ENCODE measurements at regions not wholly inside any gene's neighbourhood (a gene's known extent, or its start where the extent isn't known, plus 50 kb on each side); places are given as distances from the start of the nearest gene placed in this dataset.

DNA sequence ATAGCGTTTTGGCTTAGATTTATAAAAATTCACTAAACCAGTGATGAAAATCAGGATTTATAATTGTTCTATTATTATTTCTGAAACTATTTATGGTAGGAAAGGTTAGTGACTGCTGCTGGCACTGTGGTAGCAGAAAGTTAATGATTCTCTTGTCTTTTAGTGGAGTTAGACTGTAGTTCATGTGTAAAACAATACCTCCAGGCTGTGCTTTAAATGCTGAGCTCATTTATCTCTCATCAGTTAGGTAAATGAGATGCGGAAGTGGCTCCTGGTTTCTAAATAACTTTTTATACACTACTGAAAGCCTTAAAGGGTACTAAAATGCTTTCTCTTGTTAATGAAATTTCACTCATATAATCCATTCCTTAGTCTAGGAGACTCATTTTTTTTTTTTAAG is 326.8 kb upstream of the POT1 start:
- TF ChIP-seq NANOG (IDR thresholded peaks at IDR 0.05; ENCODE audit: borderline replicate concordance) = peak; percentile 33; the same call in 1 of the 2 replicates
- TF ChIP-seq, protein P1, sequence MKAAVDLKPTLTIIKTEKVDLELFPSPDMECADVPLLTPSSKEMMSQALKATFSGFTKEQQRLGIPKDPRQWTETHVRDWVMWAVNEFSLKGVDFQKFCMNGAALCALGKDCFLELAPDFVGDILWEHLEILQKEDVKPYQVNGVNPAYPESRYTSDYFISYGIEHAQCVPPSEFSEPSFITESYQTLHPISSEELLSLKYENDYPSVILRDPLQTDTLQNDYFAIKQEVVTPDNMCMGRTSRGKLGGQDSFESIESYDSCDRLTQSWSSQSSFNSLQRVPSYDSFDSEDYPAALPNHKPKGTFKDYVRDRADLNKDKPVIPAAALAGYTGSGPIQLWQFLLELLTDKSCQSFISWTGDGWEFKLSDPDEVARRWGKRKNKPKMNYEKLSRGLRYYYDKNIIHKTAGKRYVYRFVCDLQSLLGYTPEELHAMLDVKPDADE (IDR thresholded peaks at IDR 0.05) = no peak
- H3K36me3 ChIP-seq (ENCODE audit: insufficient read depth) = no peaks in the 10 kb centered on the region
- peaks cover 55% of the 10 kb centered on the region for H3K4me1 ChIP-seq (ENCODE audit: insufficient read depth)
- H3K4me2 ChIP-seq = peak overlapping the region; percentile 22; the same call in 1 of the 2 replicates
- no peaks in the 10 kb centered on the region for H3K9me2 ChIP-seq (ENCODE audit: insufficient read depth)
- H3K79me2 ChIP-seq (replicated peaks; ENCODE audit: insufficient read depth) = no peaks in the 10 kb centered on the region
- no peak overlapping the region for H2AFZ ChIP-seq
- no peaks in the 10 kb centered on the region for H3F3A ChIP-seq (replicated peaks; ENCODE audit: low read depth)
- no peaks in the 10 kb centered on the region for H3K27me3 ChIP-seq (ENCODE audit: insufficient read depth)
- no peaks in the 10 kb centered on the region for H4K20me1 ChIP-seq (replicated peaks; ENCODE audit: insufficient read depth)
- H3K27ac Mint-ChIP-seq = no peak overlapping the region
- no peak overlapping the region for H3K27ac ChIP-seq (ENCODE audit: low read depth)
- H3K27me3 Mint-ChIP-seq (ENCODE audit: insufficient read depth, low read depth, poor library complexity) = peaks cover 1% of the 10 kb centered on the region
- DNase-seq (ENCODE audit: low spot score) (peak; percentile 20), ATAC-seq (no peak; the same call in 2 of the 3 replicates)
- H3K4me1 Mint-ChIP-seq = peaks cover 46% of the 10 kb centered on the region
- no peak overlapping the region for H3K4me3 ChIP-seq
- H3K9me3 Mint-ChIP-seq = no peaks in the 10 kb centered on the region
- no peak overlapping the region for H3K4me3 Mint-ChIP-seq
- no peaks in the 10 kb centered on the region; the same call in 2 of the 3 replicates for H3K36me3 Mint-ChIP-seq (ENCODE audit: low read depth)

DNA sequence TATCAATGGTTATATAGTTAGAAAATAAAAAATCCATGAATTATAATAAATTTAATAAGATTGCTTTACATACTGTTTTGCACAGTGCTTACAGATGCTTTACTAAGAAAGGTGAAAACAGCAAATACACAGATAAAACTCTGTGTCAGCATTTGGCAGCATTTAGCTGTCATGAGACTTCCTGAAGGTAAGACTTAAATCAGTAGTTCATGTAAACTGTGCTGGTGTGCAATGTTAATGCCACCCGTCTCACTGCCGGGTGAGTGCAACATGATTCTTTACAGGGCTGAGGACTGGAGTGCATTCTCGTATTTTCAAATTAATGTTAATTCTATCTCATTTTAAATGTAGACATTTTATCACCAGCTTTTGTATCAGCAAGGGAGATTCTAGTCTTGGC is 326.2 kb upstream of the POT1 start:
- Histone ChIP-seq H3F3A (replicated peaks; ENCODE audit: low read depth) (no peaks in the 10 kb centered on the region), H3K4me1 (ENCODE audit: insufficient read depth) (peaks cover 55% of the 10 kb centered on the region), H3K27me3 (ENCODE audit: insufficient read depth) (no peaks in the 10 kb centered on the region), H3K27ac (ENCODE audit: low read depth) (no peak overlapping the region), H4K20me1 (replicated peaks; ENCODE audit: insufficient read depth) (no peaks in the 10 kb centered on the region), H3K79me2 (replicated peaks; ENCODE audit: insufficient read depth) (no peaks in the 10 kb centered on the region), H2AFZ (no peak overlapping the region), H3K36me3 (ENCODE audit: insufficient read depth) (no peaks in the 10 kb centered on the region), H3K9me2 (ENCODE audit: insufficient read depth) (no peaks in the 10 kb centered on the region), H3K4me3 (no peak overlapping the region), H3K4me2 (0 out of 2 replicates have a peak overlapping the region, but pooled peaks have one; percentile 22)
- Mint-ChIP-seq H3K9me3 (no peaks in the 10 kb centered on the region), H3K4me1 (peaks cover 46% of the 10 kb centered on the region), H3K27me3 (ENCODE audit: insufficient read depth, low read depth, poor library complexity) (peaks cover 1% of the 10 kb centered on the region), H3K36me3 (ENCODE audit: low read depth) (no peaks in the 10 kb centered on the region), H3K27ac (no peak overlapping the region), H3K4me3 (no peak overlapping the region)
- ATAC-seq (no peak), DNase-seq (ENCODE audit: low spot score) (peak; percentile 7)
- no peak for TF ChIP-seq POLR2AphosphoS5 (IDR thresholded peaks at IDR 0.05; ENCODE audit: low read depth)
- TF ChIP-seq, protein P2, sequence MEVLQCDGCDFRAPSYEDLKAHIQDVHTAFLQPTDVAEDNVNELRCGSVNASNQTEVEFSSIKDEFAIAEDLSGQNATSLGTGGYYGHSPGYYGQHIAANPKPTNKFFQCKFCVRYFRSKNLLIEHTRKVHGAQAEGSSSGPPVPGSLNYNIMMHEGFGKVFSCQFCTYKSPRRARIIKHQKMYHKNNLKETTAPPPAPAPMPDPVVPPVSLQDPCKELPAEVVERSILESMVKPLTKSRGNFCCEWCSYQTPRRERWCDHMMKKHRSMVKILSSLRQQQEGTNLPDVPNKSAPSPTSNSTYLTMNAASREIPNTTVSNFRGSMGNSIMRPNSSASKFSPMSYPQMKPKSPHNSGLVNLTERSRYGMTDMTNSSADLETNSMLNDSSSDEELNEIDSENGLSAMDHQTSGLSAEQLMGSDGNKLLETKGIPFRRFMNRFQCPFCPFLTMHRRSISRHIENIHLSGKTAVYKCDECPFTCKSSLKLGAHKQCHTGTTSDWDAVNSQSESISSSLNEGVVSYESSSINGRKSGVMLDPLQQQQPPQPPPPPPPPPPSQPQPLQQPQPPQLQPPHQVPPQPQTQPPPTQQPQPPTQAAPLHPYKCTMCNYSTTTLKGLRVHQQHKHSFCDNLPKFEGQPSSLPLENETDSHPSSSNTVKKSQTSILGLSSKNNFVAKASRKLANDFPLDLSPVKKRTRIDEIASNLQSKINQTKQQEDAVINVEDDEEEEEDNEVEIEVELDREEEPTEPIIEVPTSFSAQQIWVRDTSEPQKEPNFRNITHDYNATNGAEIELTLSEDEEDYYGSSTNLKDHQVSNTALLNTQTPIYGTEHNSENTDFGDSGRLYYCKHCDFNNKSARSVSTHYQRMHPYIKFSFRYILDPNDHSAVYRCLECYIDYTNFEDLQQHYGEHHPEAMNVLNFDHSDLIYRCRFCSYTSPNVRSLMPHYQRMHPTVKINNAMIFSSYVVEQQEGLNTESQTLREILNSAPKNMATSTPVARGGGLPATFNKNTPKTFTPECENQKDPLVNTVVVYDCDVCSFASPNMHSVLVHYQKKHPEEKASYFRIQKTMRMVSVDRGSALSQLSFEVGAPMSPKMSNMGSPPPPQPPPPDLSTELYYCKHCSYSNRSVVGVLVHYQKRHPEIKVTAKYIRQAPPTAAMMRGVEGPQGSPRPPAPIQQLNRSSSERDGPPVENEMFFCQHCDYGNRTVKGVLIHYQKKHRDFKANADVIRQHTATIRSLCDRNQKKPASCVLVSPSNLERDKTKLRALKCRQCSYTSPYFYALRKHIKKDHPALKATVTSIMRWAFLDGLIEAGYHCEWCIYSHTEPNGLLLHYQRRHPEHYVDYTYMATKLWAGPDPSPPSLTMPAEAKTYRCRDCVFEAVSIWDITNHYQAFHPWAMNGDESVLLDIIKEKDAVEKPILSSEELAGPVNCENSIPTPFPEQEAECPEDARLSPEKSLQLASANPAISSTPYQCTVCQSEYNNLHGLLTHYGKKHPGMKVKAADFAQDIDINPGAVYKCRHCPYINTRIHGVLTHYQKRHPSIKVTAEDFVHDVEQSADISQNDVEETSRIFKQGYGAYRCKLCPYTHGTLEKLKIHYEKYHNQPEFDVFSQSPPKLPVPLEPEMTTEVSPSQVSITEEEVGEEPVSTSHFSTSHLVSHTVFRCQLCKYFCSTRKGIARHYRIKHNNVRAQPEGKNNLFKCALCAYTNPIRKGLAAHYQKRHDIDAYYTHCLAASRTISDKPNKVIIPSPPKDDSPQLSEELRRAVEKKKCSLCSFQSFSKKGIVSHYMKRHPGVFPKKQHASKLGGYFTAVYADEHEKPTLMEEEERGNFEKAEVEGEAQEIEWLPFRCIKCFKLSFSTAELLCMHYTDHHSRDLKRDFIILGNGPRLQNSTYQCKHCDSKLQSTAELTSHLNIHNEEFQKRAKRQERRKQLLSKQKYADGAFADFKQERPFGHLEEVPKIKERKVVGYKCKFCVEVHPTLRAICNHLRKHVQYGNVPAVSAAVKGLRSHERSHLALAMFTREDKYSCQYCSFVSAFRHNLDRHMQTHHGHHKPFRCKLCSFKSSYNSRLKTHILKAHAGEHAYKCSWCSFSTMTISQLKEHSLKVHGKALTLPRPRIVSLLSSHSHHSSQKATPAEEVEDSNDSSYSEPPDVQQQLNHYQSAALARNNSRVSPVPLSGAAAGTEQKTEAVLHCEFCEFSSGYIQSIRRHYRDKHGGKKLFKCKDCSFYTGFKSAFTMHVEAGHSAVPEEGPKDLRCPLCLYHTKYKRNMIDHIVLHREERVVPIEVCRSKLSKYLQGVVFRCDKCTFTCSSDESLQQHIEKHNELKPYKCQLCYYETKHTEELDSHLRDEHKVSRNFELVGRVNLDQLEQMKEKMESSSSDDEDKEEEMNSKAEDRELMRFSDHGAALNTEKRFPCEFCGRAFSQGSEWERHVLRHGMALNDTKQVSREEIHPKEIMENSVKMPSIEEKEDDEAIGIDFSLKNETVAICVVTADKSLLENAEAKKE (CRISPR knock-in tag; IDR thresholded peaks at IDR 0.05) = no peak
- no peak for TF ChIP-seq ZNF114 (CRISPR knock-in tag; IDR thresholded peaks at IDR 0.05)
- no peak for TF ChIP-seq CREB1 (CRISPR knock-in tag; IDR thresholded peaks at IDR 0.05; ENCODE audit: low read depth)
- TF ChIP-seq, protein P1 (IDR thresholded peaks at IDR 0.05) = no peak
- no peak for TF ChIP-seq JUNB (IDR thresholded peaks at IDR 0.05; ENCODE audit: unreplicated experiment)
- TF ChIP-seq STAT1 (IDR thresholded peaks at IDR 0.05; ENCODE audit: unreplicated experiment) = no peak
- no peak for TF ChIP-seq ZNF331 (CRISPR knock-in tag; IDR thresholded peaks at IDR 0.05; ENCODE audit: low read depth)
- TF ChIP-seq, protein P3, sequence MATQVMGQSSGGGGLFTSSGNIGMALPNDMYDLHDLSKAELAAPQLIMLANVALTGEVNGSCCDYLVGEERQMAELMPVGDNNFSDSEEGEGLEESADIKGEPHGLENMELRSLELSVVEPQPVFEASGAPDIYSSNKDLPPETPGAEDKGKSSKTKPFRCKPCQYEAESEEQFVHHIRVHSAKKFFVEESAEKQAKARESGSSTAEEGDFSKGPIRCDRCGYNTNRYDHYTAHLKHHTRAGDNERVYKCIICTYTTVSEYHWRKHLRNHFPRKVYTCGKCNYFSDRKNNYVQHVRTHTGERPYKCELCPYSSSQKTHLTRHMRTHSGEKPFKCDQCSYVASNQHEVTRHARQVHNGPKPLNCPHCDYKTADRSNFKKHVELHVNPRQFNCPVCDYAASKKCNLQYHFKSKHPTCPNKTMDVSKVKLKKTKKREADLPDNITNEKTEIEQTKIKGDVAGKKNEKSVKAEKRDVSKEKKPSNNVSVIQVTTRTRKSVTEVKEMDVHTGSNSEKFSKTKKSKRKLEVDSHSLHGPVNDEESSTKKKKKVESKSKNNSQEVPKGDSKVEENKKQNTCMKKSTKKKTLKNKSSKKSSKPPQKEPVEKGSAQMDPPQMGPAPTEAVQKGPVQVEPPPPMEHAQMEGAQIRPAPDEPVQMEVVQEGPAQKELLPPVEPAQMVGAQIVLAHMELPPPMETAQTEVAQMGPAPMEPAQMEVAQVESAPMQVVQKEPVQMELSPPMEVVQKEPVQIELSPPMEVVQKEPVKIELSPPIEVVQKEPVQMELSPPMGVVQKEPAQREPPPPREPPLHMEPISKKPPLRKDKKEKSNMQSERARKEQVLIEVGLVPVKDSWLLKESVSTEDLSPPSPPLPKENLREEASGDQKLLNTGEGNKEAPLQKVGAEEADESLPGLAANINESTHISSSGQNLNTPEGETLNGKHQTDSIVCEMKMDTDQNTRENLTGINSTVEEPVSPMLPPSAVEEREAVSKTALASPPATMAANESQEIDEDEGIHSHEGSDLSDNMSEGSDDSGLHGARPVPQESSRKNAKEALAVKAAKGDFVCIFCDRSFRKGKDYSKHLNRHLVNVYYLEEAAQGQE (IDR thresholded peaks at IDR 0.05; ENCODE audit: unreplicated experiment) = no peak

Measured in GM23338 (cell line).